Vagina (tissue), 2 donors: ENCODE measurements at regions not wholly inside any gene's neighbourhood (a gene's known extent, or its start where the extent isn't known, plus 50 kb on each side); places are given as distances from the start of the nearest gene placed in this dataset.
"Not testable (repeated sequence)": the region's sequence is repeated elsewhere in the genome, so short reads cannot be mapped to it uniquely, and the experiment has no call there.

Source experiments
- DNase-seq, 2 donors: peaks; one replicate each; pipeline ENCODE4 v3.0.0-alpha.2; 2017; ENCODE audit errors: extremely low spot score in 2 of 2
- H3K27ac ChIP-seq: fragments of 200-600 bp; sonication (generic); one replicate; pipeline ENCODE4 v1.5.1; 2019
- H3K27me3 ChIP-seq: fragments of 200-600 bp; sonication (generic); one replicate; pipeline ENCODE4 v1.5.1; 2019
- H3K36me3 ChIP-seq, 2 donors: fragments of 200-600 bp; sonication (generic); one replicate each; pipeline ENCODE4 v1.5.1; 2017 to 2019
- H3K4me1 ChIP-seq: fragments of 200-600 bp; sonication (generic); one replicate; pipeline ENCODE4 v1.5.1; 2019
- H3K4me3 ChIP-seq, 2 donors: fragments of 200-600 bp; sonication (generic); 1 replicate in 1 of 2; 2 replicates in 1 of 2; pipeline ENCODE4 v1.5.1; 2016 to 2019
- H3K9me3 ChIP-seq: fragments of 200-600 bp; sonication (generic); one replicate; pipeline ENCODE4 v1.5.1; 2019
- POLR2A ChIP-seq, 2 donors: fragments of 450-650 bp; IDR thresholded peaks; one replicate each; pipeline ENCODE4 v1.6.1; 2017; ENCODE audit warnings: antibody characterized with exemption in 2 of 2, mild to moderate bottlenecking in 2 of 2, moderate library complexity in 2 of 2
- POLR2AphosphoS5 ChIP-seq, 2 donors: sonication (generic); formaldehyde crosslinking; IDR thresholded peaks; one replicate each; pipeline ENCODE4 v1.9.0; 2017; ENCODE audit warnings: antibody characterized with exemption in 2 of 2, mild to moderate bottlenecking in 2 of 2, low read depth in 1 of 2; ENCODE audit not compliant: insufficient read depth in 1 of 2
- intact Hi-C: fragments of 100-400 bp; cut with DNase I; formaldehyde crosslinking; loops from one replicate; pipeline ENCODE4 v1.15.1; 2023
- TF ChIP-seq, protein P1 (sequence below), 3 experiments: fragments of 450-650 bp in 2 of 3; fragments of 200-600 bp in 1 of 3; sonication (generic) in 1 of 3; IDR thresholded peaks; one replicate each; pipeline ENCODE4 v1.5.1; 2017 to 2019; ENCODE audit warnings: antibody characterized with exemption in 3 of 3, mild to moderate bottlenecking in 2 of 3, moderate library complexity in 2 of 3

DNA sequence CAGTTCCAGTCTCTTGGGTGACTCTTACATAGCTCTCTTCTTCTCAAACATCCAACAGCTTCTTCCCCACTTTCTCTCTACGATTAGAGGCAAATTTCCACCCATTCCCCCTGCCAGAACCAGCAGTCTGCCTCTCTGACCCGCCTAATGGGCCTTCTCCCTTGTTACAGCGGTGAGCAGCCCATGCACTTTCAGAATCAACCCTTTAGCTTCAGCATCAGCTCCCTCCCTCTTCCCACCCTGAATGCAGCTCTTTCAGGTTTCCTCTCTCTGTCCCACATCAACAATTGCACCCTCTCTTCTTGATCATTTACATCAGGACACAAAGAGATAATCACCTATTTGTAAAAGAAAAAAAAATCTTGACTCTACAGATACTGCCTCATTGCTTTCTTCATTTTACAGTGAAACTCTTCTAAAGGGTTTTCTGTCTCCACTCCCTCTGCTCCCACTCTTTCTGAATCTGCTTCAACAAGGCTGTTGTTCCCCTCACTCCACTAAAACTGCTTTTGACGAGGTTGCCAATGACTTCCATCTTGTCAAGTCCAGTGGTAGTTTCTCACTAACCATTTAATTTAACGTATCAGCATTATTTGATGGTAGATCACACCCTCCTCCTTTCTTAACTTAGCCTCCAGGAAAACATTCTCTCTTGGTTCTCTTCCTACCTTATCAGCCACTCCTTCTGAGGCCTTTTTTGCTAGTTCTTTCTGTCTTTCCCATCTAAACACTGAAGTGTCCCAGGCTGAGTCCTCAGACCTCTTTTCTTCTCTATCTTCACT is 106.6 kb downstream of the NPY start:
- Histone ChIP-seq H3K27me3 (no peaks in the 10 kb centered on the region), H3K36me3 (no peaks in the 10 kb centered on the region), H3K4me1 (no peaks in the 10 kb centered on the region), H3K27ac (no peak overlapping the region), H3K4me3 (no peak overlapping the region), H3K9me3 (no peaks in the 10 kb centered on the region)
- TF ChIP-seq, protein P1, sequence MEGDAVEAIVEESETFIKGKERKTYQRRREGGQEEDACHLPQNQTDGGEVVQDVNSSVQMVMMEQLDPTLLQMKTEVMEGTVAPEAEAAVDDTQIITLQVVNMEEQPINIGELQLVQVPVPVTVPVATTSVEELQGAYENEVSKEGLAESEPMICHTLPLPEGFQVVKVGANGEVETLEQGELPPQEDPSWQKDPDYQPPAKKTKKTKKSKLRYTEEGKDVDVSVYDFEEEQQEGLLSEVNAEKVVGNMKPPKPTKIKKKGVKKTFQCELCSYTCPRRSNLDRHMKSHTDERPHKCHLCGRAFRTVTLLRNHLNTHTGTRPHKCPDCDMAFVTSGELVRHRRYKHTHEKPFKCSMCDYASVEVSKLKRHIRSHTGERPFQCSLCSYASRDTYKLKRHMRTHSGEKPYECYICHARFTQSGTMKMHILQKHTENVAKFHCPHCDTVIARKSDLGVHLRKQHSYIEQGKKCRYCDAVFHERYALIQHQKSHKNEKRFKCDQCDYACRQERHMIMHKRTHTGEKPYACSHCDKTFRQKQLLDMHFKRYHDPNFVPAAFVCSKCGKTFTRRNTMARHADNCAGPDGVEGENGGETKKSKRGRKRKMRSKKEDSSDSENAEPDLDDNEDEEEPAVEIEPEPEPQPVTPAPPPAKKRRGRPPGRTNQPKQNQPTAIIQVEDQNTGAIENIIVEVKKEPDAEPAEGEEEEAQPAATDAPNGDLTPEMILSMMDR (IDR thresholded peaks at IDR 0.05): no peak
- TF ChIP-seq POLR2A (IDR thresholded peaks at IDR 0.05): no peak
- no peak for TF ChIP-seq POLR2AphosphoS5 (IDR thresholded peaks at IDR 0.05; ENCODE audit: insufficient read depth in 1 of 2, low read depth in 1 of 2)
- intact Hi-C loops: no loop called here
- no peak for DNase-seq

DNA sequence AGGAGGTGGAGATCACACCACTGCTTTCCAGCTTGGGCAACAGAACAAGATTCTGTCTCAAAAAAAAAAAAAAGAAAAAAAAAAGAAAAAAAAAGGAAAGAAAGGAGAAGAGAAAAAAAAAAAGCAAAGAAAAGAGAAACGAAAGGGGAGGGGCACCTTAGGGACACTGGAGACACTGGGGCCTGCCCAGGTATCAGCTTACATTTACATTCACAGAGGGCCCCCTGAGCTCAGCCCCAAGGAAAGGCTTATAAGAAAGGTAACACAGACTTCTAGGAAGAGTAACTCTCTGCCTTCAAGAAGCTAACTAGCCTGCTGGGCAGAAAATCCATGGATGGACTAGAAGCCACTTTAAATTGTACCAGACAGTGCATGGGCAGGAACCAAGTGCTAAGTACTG is 108.8 kb downstream of the NPY start:
- Histone ChIP-seq H3K27me3 (no peaks in the 10 kb centered on the region), H3K4me3 (no peak overlapping the region), H3K4me1 (no peaks in the 10 kb centered on the region), H3K27ac (no peak overlapping the region), H3K36me3 (no peaks in the 10 kb centered on the region), H3K9me3 (no peaks in the 10 kb centered on the region)
- intact Hi-C loops: no loop called here
- DNase-seq: no peak
- TF ChIP-seq, protein P1 (IDR thresholded peaks at IDR 0.05): no peak
- no peak for TF ChIP-seq POLR2A (IDR thresholded peaks at IDR 0.05)
- TF ChIP-seq POLR2AphosphoS5 (IDR thresholded peaks at IDR 0.05; ENCODE audit: insufficient read depth in 1 of 2, low read depth in 1 of 2): no peak

DNA sequence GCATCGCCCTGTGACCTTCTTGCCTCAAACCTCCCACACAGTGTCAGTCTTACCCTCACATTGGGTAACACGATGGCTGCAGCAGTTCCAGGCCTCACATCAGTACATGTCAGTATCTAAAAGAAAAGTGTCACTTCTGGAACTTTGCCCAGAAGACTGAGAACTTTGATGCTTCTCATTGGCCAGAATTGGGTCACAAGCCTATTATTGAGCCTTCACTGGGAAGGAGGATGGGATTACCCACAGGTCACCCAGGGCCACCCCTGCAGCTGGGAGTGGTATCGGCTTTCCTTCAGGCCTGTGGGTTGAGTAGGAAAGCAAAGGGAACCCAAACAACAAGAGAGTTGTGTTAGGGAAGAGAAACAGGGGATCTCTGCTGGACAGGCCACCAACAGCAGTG is 111.5 kb downstream of the NPY start:
- H3K36me3 ChIP-seq: no peaks in the 10 kb centered on the region
- no peak overlapping the region for H3K4me3 ChIP-seq
- H3K27ac ChIP-seq: no peak overlapping the region
- no peaks in the 10 kb centered on the region for H3K4me1 ChIP-seq
- no peak for TF ChIP-seq POLR2A (IDR thresholded peaks at IDR 0.05)
- TF ChIP-seq, protein P1 (IDR thresholded peaks at IDR 0.05): no peak
- no peak for TF ChIP-seq POLR2AphosphoS5 (IDR thresholded peaks at IDR 0.05; ENCODE audit: insufficient read depth in 1 of 2, low read depth in 1 of 2)
- intact Hi-C loops: no loop called here
- no peaks in the 10 kb centered on the region for H3K27me3 ChIP-seq
- H3K9me3 ChIP-seq: no peaks in the 10 kb centered on the region
- no peak for DNase-seq

DNA sequence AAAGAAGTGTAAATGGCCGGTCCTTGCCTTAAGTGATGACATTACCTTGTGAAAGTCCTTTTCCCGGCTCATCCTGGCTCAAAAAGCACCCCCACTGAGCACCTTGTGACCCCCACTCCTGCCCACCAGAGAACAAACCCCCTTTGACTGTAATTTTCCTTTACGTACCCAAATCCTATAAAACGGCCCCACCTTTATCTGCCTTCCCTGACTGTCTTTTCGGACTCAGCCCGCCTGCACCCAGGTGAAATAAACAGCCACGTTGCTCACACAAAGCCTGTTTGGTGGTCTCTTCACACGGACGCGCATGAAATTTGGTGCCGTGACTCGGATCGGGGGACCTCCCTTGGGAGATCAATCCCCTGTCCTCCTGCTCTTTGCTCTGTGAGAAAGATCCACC is 112.4 kb downstream of the NPY start:
- intact Hi-C loops, DNase-seq, H3K4me1 ChIP-seq, H3K36me3 ChIP-seq, H3K9me3 ChIP-seq, H3K27me3 ChIP-seq, H3K27ac ChIP-seq, H3K4me3 ChIP-seq: not testable (repeated sequence)

DNA sequence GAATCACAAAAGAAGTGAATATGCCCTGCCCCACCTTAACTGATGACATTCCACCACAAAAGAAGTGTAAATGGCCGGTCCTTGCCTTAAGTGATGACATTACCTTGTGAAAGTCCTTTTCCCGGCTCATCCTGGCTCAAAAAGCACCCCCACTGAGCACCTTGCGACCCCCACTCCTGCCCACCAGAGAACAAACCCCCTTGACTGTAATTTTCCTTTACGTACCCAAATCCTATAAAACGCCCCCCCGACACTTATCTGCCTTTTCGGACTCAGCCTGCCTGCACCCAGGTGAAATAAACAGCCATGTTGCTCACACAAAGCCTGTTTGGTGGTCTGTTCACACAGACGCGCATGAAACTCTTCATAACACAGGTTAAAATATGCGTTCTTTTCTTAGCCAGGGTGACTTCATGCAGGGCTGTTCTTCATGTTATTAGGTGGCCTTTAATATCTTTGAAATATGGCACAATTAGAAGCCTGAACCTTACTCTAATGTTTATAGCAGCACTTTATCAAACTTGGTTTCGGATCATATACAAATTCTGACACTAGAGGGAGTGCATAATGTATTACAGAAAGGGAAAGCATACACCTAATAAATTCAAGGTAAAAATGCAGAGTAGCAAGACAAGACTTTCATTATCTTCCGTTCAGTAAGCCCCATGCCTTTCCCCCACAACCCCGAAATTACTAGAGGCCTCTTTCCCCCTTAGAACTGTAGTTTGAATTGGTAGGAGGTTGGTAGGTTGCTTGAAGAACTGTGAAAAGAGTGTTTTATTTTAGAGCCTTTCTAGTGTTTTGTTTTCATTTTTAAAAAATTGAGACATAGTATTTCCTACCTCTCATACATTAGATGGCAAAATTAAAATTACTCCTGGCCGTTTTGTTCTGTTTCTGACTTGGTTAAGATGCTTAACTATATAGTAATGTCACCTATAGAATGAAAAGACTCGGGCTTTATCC is 117.9 kb downstream of the NPY start:
- Histone ChIP-seq H3K4me3 (no peak overlapping the region), H3K27ac (no peak overlapping the region), H3K36me3 (no peaks in the 10 kb centered on the region), H3K4me1 (no peaks in the 10 kb centered on the region), H3K27me3 (no peaks in the 10 kb centered on the region), H3K9me3 (no peaks in the 10 kb centered on the region)
- TF ChIP-seq POLR2A (IDR thresholded peaks at IDR 0.05): no peak
- TF ChIP-seq, protein P1 (IDR thresholded peaks at IDR 0.05): peak in 1 of 3 experiments; percentile 36
- DNase-seq: no peak
- intact Hi-C loops: no loop called here
